Stimulated activated CD4-positive, alpha-beta T cell treated with anti-CD3 and anti-CD28 coated beads, Interleukin-1b, Interleukin-23, amount 100 ng/mL, for 48 hours (primary cell): ENCODE measurements at regions not wholly inside any gene's neighbourhood (a gene's known extent, or its start where the extent isn't known, plus 50 kb on each side); places are given as distances from the start of the nearest gene placed in this dataset.
A peak's percentile ranks its signal among the peaks of the same experiment; 100 is the strongest.
"Not testable (repeated sequence)": the region's sequence is repeated elsewhere in the genome, so short reads cannot be mapped to it uniquely, and the experiment has no call there.

Experiments used
- DNase-seq: peaks from one replicate; pipeline ENCODE4 v3.0.0-alpha.2; 2020

GRCh38 chr9:90741036-90741435 is 60.6 kb upstream of the SYK start:
- DNase-seq: no peak

GRCh38 chr9:90737742-90738141 is 63.9 kb upstream of the SYK start:
- DNase-seq: no peak

GRCh38 chr9:90735952-90736351 is 65.7 kb upstream of the SYK start:
- DNase-seq: no peak

- DNase-seq: no peak
Observed at GRCh38 chr9:90734631-90735030, 67.0 kb upstream of the SYK start.

GRCh38 chr9:90729351-90729750 is 72.3 kb upstream of the SYK start:
- DNase-seq: no peak

GRCh38 chr9:90727488-90727887 is 74.1 kb upstream of the SYK start:
- DNase-seq: no peak

GRCh38 chr9:90726215-90726614 is 75.4 kb upstream of the SYK start:
- no peak for DNase-seq

- no peak for DNase-seq
Observed at GRCh38 chr9:90724880-90725279, 76.7 kb upstream of the SYK start.

- peak; percentile 10 for DNase-seq
Observed at GRCh38 chr9:90724112-90724511, 77.5 kb upstream of the SYK start.

GRCh38 chr9:90722071-90722470 is 79.4 kb upstream of the DIRAS2 start:
- DNase-seq: no peak

GRCh38 chr9:90720621-90721265 is 78.1 kb upstream of the DIRAS2 start:
- no peak for DNase-seq

- no peak for DNase-seq
Observed at GRCh38 chr9:90706230-90706629, 63.6 kb upstream of the DIRAS2 start.

- no peak for DNase-seq
Observed at GRCh38 chr9:90702441-90702955, 59.9 kb upstream of the DIRAS2 start.

- DNase-seq: no peak
Observed at GRCh38 chr9:90698871-90699440, 56.3 kb upstream of the DIRAS2 start.

GRCh38 chr9:90697808-90698207 is 55.2 kb upstream of the DIRAS2 start:
- DNase-seq: no peak

- DNase-seq: not testable (repeated sequence)
Observed at GRCh38 chr9:90694187-90694586, 51.6 kb upstream of the DIRAS2 start.
